ENCODE measurements at regions not wholly inside any gene's neighbourhood (a gene's known extent, or its start where the extent isn't known, plus 50 kb on each side); places are given as distances from the start of the nearest gene placed in this dataset.

- DNase-seq = no peak
- Histone ChIP-seq H2AK5ac (ENCODE audit: low read length, severe bottlenecking) (no peak overlapping the region), H2BK12ac (ENCODE audit: low read length in 2 of 2) (peak overlapping the region in 1 of 2 experiments; percentile 29), H4K91ac (ENCODE audit: low read length) (no peak overlapping the region), H3K9ac (ENCODE audit: low read length) (no peak overlapping the region), H3K36me3 (ENCODE audit: control insufficient read depth in 1 of 2, insufficient read depth in 2 of 2, low read depth in 1 of 2, low read length in 2 of 2) (no peaks in the 10 kb centered on the region), H2BK15ac (ENCODE audit: low read depth, poor library complexity, severe bottlenecking) (no peak overlapping the region), H3K4ac (ENCODE audit: low read depth in 1 of 2, low read length in 2 of 2) (no peak overlapping the region), H2BK5ac (ENCODE audit: low read depth, low read length, poor library complexity, severe bottlenecking) (no peak overlapping the region), H3K4me2 (ENCODE audit: low read length, poor library complexity, severe bottlenecking) (no peak overlapping the region), H3K18ac (ENCODE audit: low read depth in 1 of 2, low read length in 2 of 2) (no peak overlapping the region), H3K4me3 (ENCODE audit: insufficient read depth in 1 of 2, low read depth in 1 of 2, low read length in 2 of 2) (no peak overlapping the region), H3K14ac (ENCODE audit: low read length in 2 of 2) (no peak overlapping the region), H2AFZ (ENCODE audit: low read depth, low read length) (no peak overlapping the region), H4K8ac (ENCODE audit: low read length) (no peak overlapping the region), H3K9me3 (ENCODE audit: control insufficient read depth, low read length) (no peaks in the 10 kb centered on the region), H3K27me3 (ENCODE audit: control insufficient read depth in 1 of 2, insufficient read depth in 1 of 2, low read length in 2 of 2) (no peaks in the 10 kb centered on the region), H3K79me1 (replicated peaks; ENCODE audit: low read length, poor library complexity, severe bottlenecking) (no peaks in the 10 kb centered on the region), H3K23ac (ENCODE audit: low read length in 2 of 2) (no peak overlapping the region), H3K4me1 (ENCODE audit: control insufficient read depth, insufficient read depth, low read depth, low read length) (peaks cover 2% of the 10 kb centered on the region), H3K27ac (ENCODE audit: low read length, poor library complexity, severe bottlenecking) (no peak overlapping the region), H2BK120ac (ENCODE audit: low read depth, low read length) (no peak overlapping the region)
- WGBS = 70% methylated on average over 4 of the region's 4 CpGs
Measured at GRCh38 chr1:200228486-200228885, 181.3 kb downstream of the ZNF281 start.

GRCh38 chr1:200228081-200228480 is 181.8 kb downstream of the ZNF281 start:
- Histone ChIP-seq H3K27me3 (ENCODE audit: control insufficient read depth in 1 of 2, insufficient read depth in 1 of 2, low read length in 2 of 2) (no peaks in the 10 kb centered on the region), H2BK5ac (ENCODE audit: low read depth, low read length, poor library complexity, severe bottlenecking) (no peak overlapping the region), H3K27ac (ENCODE audit: low read length, poor library complexity, severe bottlenecking) (no peak overlapping the region), H3K4me1 (ENCODE audit: control insufficient read depth, insufficient read depth, low read depth, low read length) (peaks cover 2% of the 10 kb centered on the region), H3K4me3 (ENCODE audit: insufficient read depth in 1 of 2, low read depth in 1 of 2, low read length in 2 of 2) (no peak overlapping the region), H2BK12ac (ENCODE audit: low read length in 2 of 2) (no peak overlapping the region), H3K23ac (ENCODE audit: low read length in 2 of 2) (no peak overlapping the region), H2BK120ac (ENCODE audit: low read depth, low read length) (no peak overlapping the region), H3K9me3 (ENCODE audit: control insufficient read depth, low read length) (no peaks in the 10 kb centered on the region), H4K91ac (ENCODE audit: low read length) (no peak overlapping the region), H3K18ac (ENCODE audit: low read depth in 1 of 2, low read length in 2 of 2) (no peak overlapping the region), H4K8ac (ENCODE audit: low read length) (no peak overlapping the region), H3K79me1 (replicated peaks; ENCODE audit: low read length, poor library complexity, severe bottlenecking) (no peaks in the 10 kb centered on the region), H3K36me3 (ENCODE audit: control insufficient read depth in 1 of 2, insufficient read depth in 2 of 2, low read depth in 1 of 2, low read length in 2 of 2) (no peaks in the 10 kb centered on the region), H2BK15ac (ENCODE audit: low read depth, poor library complexity, severe bottlenecking) (no peak overlapping the region), H2AK5ac (ENCODE audit: low read length, severe bottlenecking) (no peak overlapping the region), H3K4me2 (ENCODE audit: low read length, poor library complexity, severe bottlenecking) (no peak overlapping the region), H3K9ac (ENCODE audit: low read length) (no peak overlapping the region), H3K14ac (ENCODE audit: low read length in 2 of 2) (no peak overlapping the region), H3K4ac (ENCODE audit: low read depth in 1 of 2, low read length in 2 of 2) (no peak overlapping the region), H2AFZ (ENCODE audit: low read depth, low read length) (no peak overlapping the region)
- WGBS = 42% methylated on average over 4 of the region's 6 CpGs
- no peak for DNase-seq

All from mesenchymal stem cell (in vitro differentiated cells and primary cell).